ENCODE measurements at regions not wholly inside any gene's neighbourhood (a gene's known extent, or its start where the extent isn't known, plus 50 kb on each side); places are given as distances from the start of the nearest gene placed in this dataset.

DNA sequence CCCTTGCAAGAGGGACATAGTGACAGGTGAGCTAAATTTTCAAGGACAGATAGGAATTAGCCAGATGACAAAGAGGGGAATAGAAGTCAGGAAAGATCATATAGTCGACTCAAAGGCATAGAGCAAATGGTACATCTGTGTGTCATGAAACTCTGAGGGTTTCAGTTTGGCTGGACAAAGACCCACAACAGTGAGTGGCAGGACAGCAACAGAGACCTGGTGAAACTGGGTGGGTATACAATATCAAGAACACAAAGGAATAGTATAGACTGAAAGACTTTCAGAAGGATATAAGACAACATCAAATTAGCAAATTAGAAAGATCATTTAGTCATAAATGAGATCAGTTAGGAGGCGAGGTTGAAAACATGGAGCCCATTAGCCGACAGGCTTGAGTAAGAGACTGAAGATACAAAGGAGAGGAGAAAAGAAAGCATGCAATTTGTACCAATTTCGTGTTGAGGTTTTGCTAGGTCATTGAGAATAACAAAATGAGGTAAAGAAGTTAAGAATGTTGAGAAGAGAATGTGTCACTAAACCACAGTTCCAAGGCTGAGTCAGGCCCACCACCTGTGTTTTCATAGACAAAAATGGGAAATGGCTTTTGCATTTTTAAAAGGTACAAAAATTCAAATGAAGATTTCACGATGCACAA, 213.8 kb downstream of the HHIPL2 start:
- TF ChIP-seq, protein P1, sequence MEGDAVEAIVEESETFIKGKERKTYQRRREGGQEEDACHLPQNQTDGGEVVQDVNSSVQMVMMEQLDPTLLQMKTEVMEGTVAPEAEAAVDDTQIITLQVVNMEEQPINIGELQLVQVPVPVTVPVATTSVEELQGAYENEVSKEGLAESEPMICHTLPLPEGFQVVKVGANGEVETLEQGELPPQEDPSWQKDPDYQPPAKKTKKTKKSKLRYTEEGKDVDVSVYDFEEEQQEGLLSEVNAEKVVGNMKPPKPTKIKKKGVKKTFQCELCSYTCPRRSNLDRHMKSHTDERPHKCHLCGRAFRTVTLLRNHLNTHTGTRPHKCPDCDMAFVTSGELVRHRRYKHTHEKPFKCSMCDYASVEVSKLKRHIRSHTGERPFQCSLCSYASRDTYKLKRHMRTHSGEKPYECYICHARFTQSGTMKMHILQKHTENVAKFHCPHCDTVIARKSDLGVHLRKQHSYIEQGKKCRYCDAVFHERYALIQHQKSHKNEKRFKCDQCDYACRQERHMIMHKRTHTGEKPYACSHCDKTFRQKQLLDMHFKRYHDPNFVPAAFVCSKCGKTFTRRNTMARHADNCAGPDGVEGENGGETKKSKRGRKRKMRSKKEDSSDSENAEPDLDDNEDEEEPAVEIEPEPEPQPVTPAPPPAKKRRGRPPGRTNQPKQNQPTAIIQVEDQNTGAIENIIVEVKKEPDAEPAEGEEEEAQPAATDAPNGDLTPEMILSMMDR (IDR thresholded peaks at IDR 0.05): no peak
- no peak for TF ChIP-seq POLR2A (IDR thresholded peaks at IDR 0.05)
